Neural cell (in vitro differentiated cells): ENCODE measurements at regions not wholly inside any gene's neighbourhood (a gene's known extent, or its start where the extent isn't known, plus 50 kb on each side); places are given as distances from the start of the nearest gene placed in this dataset.
A peak's percentile ranks its signal among the peaks of the same experiment; 100 is the strongest.

Experiments
- H2AFZ ChIP-seq: fragments of 200-600, 300-800 bp; sonication (generic), shearing (Covaris generic); 2 replicates; pipeline ENCODE4 v1.6.0; 2014; ENCODE audit warnings: low read depth, mild to moderate bottlenecking, antibody characterized with exemption, low read length, moderate library complexity
- H3F3A ChIP-seq: fragments of 200-600 bp; shearing (Covaris generic); 2 replicates; pipeline ENCODE4 v1.6.1; 2016; ENCODE audit warnings: mild to moderate bottlenecking, moderate library complexity, mixed read lengths, antibody characterized with exemption, low read length; ENCODE audit not compliant: insufficient read depth, poor library complexity, severe bottlenecking
- H3K27ac ChIP-seq: fragments of 200-600, 300-800 bp; sonication (generic), shearing (Covaris generic); 2 replicates; pipeline ENCODE4 v1.5.1; 2014; ENCODE audit warnings: mild to moderate bottlenecking, low read length, moderate library complexity
- H3K27me3 ChIP-seq: fragments of 300-800, 200-600 bp; sonication (generic), shearing (Covaris generic); 2 replicates; pipeline ENCODE4 v1.6.0; 2014; ENCODE audit warnings: mild to moderate bottlenecking, low read depth, low read length, moderate library complexity; ENCODE audit not compliant: insufficient read depth
- H3K36me3 ChIP-seq: fragments of 300-800, 200-600 bp; sonication (generic), shearing (Covaris generic); 2 replicates; pipeline ENCODE4 v1.5.1; 2014; ENCODE audit warnings: mild to moderate bottlenecking, antibody characterized with exemption, low read length, moderate library complexity; ENCODE audit not compliant: insufficient read depth
- H3K4me2 ChIP-seq: fragments of 300-800, 200-600 bp; sonication (generic), shearing (Covaris generic); 2 replicates; pipeline ENCODE4 v1.6.0; 2014; ENCODE audit warnings: mild to moderate bottlenecking, low read length
- H3K4me3 ChIP-seq: fragments of 300-800, 200-600 bp; sonication (generic), shearing (Covaris generic); 2 replicates; pipeline ENCODE4 v1.5.1; 2014; ENCODE audit warnings: mild to moderate bottlenecking, low read length, moderate library complexity
- H3K79me2 ChIP-seq: fragments of 200-600 bp; shearing (Covaris generic); replicated peaks from 2 replicates; pipeline ENCODE4 v1.6.0; 2014; ENCODE audit warnings: mild to moderate bottlenecking, low read length, moderate library complexity; ENCODE audit not compliant: insufficient read depth
- H3K9ac ChIP-seq: fragments of 300-800, 200-600 bp; sonication (generic), shearing (Covaris generic); 2 replicates; pipeline ENCODE4 v1.6.1; 2016; ENCODE audit warnings: mild to moderate bottlenecking, low read length, mixed read lengths
- H3K9me2 ChIP-seq: fragments of 200-600 bp; shearing (Covaris generic); 2 replicates; pipeline ENCODE4 v1.6.1; 2016; ENCODE audit warnings: mild to moderate bottlenecking, low read length, mixed read lengths; ENCODE audit not compliant: insufficient read depth
- H3K9me3 ChIP-seq: fragments of 200-600, 300-800 bp; sonication (generic), shearing (Covaris generic); 2 replicates; pipeline ENCODE4 v1.6.1; 2016; ENCODE audit warnings: mild to moderate bottlenecking, mixed run types, low read length, moderate library complexity, mixed read lengths
- H4K20me1 ChIP-seq: fragments of 200-600 bp; shearing (Covaris generic); 2 replicates; pipeline ENCODE4 v1.6.1; 2016; ENCODE audit warnings: mild to moderate bottlenecking, mixed run types; ENCODE audit not compliant: insufficient read depth
- CTCF ChIP-seq: fragments of 450-650 bp; IDR thresholded peaks from 2 replicates; pipeline ENCODE4 v1.5.1; 2014; ENCODE audit warnings: antibody characterized with exemption, mild to moderate bottlenecking, moderate library complexity; ENCODE audit not compliant: poor library complexity, severe bottlenecking
- EP300 ChIP-seq: fragments of 450-650 bp; conservative IDR thresholded peaks from 2 replicates; pipeline ENCODE4 v1.6.1; 2014; ENCODE audit warnings: antibody characterized with exemption, mild to moderate bottlenecking, moderate library complexity; ENCODE audit not compliant: poor library complexity, severe bottlenecking
- EZH2 ChIP-seq: fragments of 200-600, 300-800 bp; shearing (Covaris generic), sonication (generic); IDR thresholded peaks from 2 replicates; pipeline ENCODE4 v1.6.1; 2014; ENCODE audit warnings: antibody characterized with exemption, low read length, borderline replicate concordance, mild to moderate bottlenecking; ENCODE audit not compliant: insufficient read depth, poor library complexity, severe bottlenecking
- MXI1 ChIP-seq: fragments of 450-650 bp; conservative IDR thresholded peaks from 2 replicates; pipeline ENCODE4 v1.6.1; 2014; ENCODE audit warnings: antibody characterized with exemption, mild to moderate bottlenecking; ENCODE audit not compliant: poor library complexity, severe bottlenecking
- POLR2AphosphoS5 ChIP-seq: IDR thresholded peaks from 2 replicates; pipeline ENCODE4 v1.6.1; 2012
- RAD21 ChIP-seq: fragments of 450-650 bp; conservative IDR thresholded peaks from 2 replicates; pipeline ENCODE4 v1.6.1; 2014; ENCODE audit warnings: antibody characterized with exemption, mild to moderate bottlenecking, moderate library complexity
- REST ChIP-seq: IDR thresholded peaks from 2 replicates; pipeline ENCODE4 v1.6.1; 2012; ENCODE audit warnings: borderline replicate concordance
- SMC3 ChIP-seq: fragments of 450-650 bp; conservative IDR thresholded peaks from 2 replicates; pipeline ENCODE4 v1.6.1; 2014; ENCODE audit warnings: antibody characterized with exemption, mild to moderate bottlenecking, moderate library complexity; ENCODE audit not compliant: poor library complexity
- TAF1 ChIP-seq: IDR thresholded peaks from 2 replicates; pipeline ENCODE4 v1.6.1; 2012; ENCODE audit warnings: low read depth

DNA sequence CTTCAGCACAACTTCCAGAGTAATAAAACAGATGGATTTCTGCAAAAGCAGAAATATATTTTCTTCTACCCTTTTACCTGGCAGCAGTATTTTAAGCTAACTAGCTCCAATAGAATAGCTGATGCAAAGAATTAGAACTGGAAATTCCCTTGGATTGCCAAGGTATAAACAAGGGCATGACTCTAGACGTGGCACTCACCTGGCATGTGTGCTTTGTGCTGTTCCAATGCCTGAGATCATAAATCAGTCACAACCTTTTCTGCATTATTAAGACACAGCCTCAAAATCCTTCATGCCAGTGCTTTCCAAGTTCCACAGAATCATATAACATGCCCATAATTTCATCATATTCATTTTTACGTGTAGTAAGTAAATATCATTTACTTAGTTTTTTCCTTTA is 1048.7 kb downstream of the ADGRL2 start:
- Histone ChIP-seq H3K4me3 (no peak overlapping the region), H4K20me1 (no peaks in the 10 kb centered on the region), H3K36me3 (no peaks in the 10 kb centered on the region), H3K27me3 (no peaks in the 10 kb centered on the region), H3K9ac (no peak overlapping the region), H2AFZ (no peak overlapping the region), H3K9me2 (no peaks in the 10 kb centered on the region), H3K9me3 (no peaks in the 10 kb centered on the region), H3K27ac (no peak overlapping the region), H3K79me2 (no peaks in the 10 kb centered on the region), H3K4me2 (no peak overlapping the region), H3F3A (peaks cover 11% of the 10 kb centered on the region)
- TF ChIP-seq EZH2 (no peak), RAD21 (no peak), POLR2AphosphoS5 (no peak), TAF1 (no peak)

GRCh38 chr1:82848043-82848442 is 1047.3 kb downstream of the ADGRL2 start:
- Histone ChIP-seq H3K9ac (no peak overlapping the region), H3K79me2 (no peaks in the 10 kb centered on the region), H3K4me3 (no peak overlapping the region), H3K4me2 (no peak overlapping the region), H3K27ac (no peak overlapping the region), H4K20me1 (no peaks in the 10 kb centered on the region), H3K27me3 (no peaks in the 10 kb centered on the region), H2AFZ (no peak overlapping the region), H3F3A (peaks cover 11% of the 10 kb centered on the region), H3K9me3 (no peaks in the 10 kb centered on the region), H3K36me3 (no peaks in the 10 kb centered on the region), H3K9me2 (no peaks in the 10 kb centered on the region)
- TF ChIP-seq CTCF (no peak), POLR2AphosphoS5 (no peak), REST (no peak), TAF1 (no peak), MXI1 (no peak), EP300 (no peak), RAD21 (no peak), EZH2 (no peak), SMC3 (no peak)

DNA sequence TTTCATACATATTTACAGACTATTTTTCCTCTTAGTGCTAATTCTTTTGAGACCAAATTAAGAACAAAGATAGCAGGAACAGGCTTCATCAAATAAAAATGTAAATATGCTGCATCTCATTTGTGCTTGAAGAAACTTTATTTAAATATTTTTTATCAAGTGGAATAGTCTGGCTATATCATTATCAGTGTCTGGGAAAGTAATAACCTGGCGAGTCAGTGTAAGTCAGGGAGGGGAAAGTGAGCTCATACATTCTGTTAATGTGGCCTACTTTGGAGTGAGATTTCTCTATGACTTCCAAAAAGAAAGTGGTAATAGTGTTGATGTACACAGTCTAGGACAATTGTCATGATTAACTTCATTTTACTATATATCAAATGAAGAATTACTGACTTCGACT is 1045.1 kb downstream of the ADGRL2 start:
- no peak overlapping the region for H2AFZ ChIP-seq
- peaks cover 11% of the 10 kb centered on the region for H3F3A ChIP-seq
- H3K9me2 ChIP-seq: no peaks in the 10 kb centered on the region
- H3K9ac ChIP-seq: no peak overlapping the region
- H3K27me3 ChIP-seq: no peaks in the 10 kb centered on the region
- H3K79me2 ChIP-seq: no peaks in the 10 kb centered on the region
- H3K9me3 ChIP-seq: no peaks in the 10 kb centered on the region
- TF ChIP-seq SMC3: no peak
- TF ChIP-seq RAD21: no peak
- TF ChIP-seq EP300: no peak
- TF ChIP-seq CTCF: no peak
- no peak for TF ChIP-seq TAF1
- TF ChIP-seq POLR2AphosphoS5: no peak
- H4K20me1 ChIP-seq: no peaks in the 10 kb centered on the region
- no peak overlapping the region for H3K4me2 ChIP-seq
- H3K36me3 ChIP-seq: no peaks in the 10 kb centered on the region
- H3K4me3 ChIP-seq: no peak overlapping the region
- H3K27ac ChIP-seq: peak overlapping the region; percentile 10
